HG03432 (cell line): ENCODE measurements at regions not wholly inside any gene's neighbourhood (a gene's known extent, or its start where the extent isn't known, plus 50 kb on each side); places are given as distances from the start of the nearest gene placed in this dataset.
"Not testable (repeated sequence)": the region's sequence is repeated elsewhere in the genome, so short reads cannot be mapped to it uniquely, and the experiment has no call there.

Source experiments
- ATAC-seq: cut with Tn5 transposase; IDR thresholded peaks from one replicate; pipeline ENCODE4 v1.9.1; 2021; ENCODE audit warnings: mild to moderate bottlenecking, moderate library complexity; ENCODE audit not compliant: unreplicated experiment

- peak; percentile 73 for ATAC-seq
Observed at GRCh38 chr2:175690113-175690837, 311.8 kb downstream of the LNPK start.

GRCh38 chr2:175688243-175688642, 313.8 kb downstream of the LNPK start:
- no peak for ATAC-seq

GRCh38 chr2:175687465-175687864, 314.6 kb downstream of the LNPK start:
- ATAC-seq: no peak

GRCh38 chr2:175686002-175686401, 316.1 kb downstream of the LNPK start:
- ATAC-seq: no peak

- ATAC-seq: no peak
Observed at GRCh38 chr2:175684466-175684865, 317.6 kb downstream of the LNPK start.

- no peak for ATAC-seq
Observed at GRCh38 chr2:175679728-175680127, 322.3 kb downstream of the LNPK start.

GRCh38 chr2:175679231-175679630, 322.8 kb downstream of the LNPK start:
- ATAC-seq: no peak

- no peak for ATAC-seq
Observed at GRCh38 chr2:175677880-175678279, 324.2 kb downstream of the LNPK start.

- ATAC-seq: no peak
Observed at GRCh38 chr2:175676813-175677212, 325.3 kb downstream of the LNPK start.

- ATAC-seq: not testable (repeated sequence)
Observed at GRCh38 chr2:175668804-175669203, 333.3 kb downstream of the LNPK start.

GRCh38 chr2:175662335-175662734, 339.7 kb downstream of the LNPK start:
- ATAC-seq: no peak

- no peak for ATAC-seq
Observed at GRCh38 chr2:175648577-175649063, 353.4 kb downstream of the LNPK start.

- no peak for ATAC-seq
Observed at GRCh38 chr2:175647058-175647457, 355.0 kb downstream of the LNPK start.

- ATAC-seq: no peak
Observed at GRCh38 chr2:175640655-175641054, 361.4 kb downstream of the LNPK start.

GRCh38 chr2:175633227-175633626, 368.8 kb downstream of the LNPK start:
- no peak for ATAC-seq

GRCh38 chr2:175631245-175631623, 370.8 kb downstream of the LNPK start:
- ATAC-seq: no peak

- ATAC-seq: no peak
Observed at GRCh38 chr2:175630280-175631244, 371.5 kb downstream of the LNPK start.

- ATAC-seq: no peak
Observed at GRCh38 chr2:175628243-175628642, 373.8 kb downstream of the LNPK start.

GRCh38 chr2:175627405-175627804, 374.7 kb downstream of the LNPK start:
- ATAC-seq: no peak

GRCh38 chr2:175626796-175627195, 375.3 kb downstream of the LNPK start:
- ATAC-seq: no peak

- no peak for ATAC-seq
Observed at GRCh38 chr2:175624785-175625184, 377.3 kb downstream of the LNPK start.
